Activated T-cell treated with anti-CD3 and anti-CD28 coated beads, Interleukin-2, amount 50 U/mL, for 24 hours (primary cell): ENCODE measurements at regions not wholly inside any gene's neighbourhood (a gene's known extent, or its start where the extent isn't known, plus 50 kb on each side); places are given as distances from the start of the nearest gene placed in this dataset.
"Not testable (repeated sequence)": the region's sequence is repeated elsewhere in the genome, so short reads cannot be mapped to it uniquely, and the experiment has no call there.

Source experiments
- DNase-seq: peaks from one replicate; pipeline ENCODE4 v3.0.0-alpha.2; 2020
- H3K27ac Mint-ChIP-seq: 2 replicates; pipeline ENCODE4 v1.8.0; 2020; ENCODE audit warnings: mild to moderate bottlenecking, mixed read lengths
- H3K27me3 Mint-ChIP-seq: 2 replicates; pipeline ENCODE4 v1.8.0; 2020; ENCODE audit warnings: mixed read lengths
- H3K36me3 Mint-ChIP-seq: 2 replicates; pipeline ENCODE4 v1.8.0; 2020; ENCODE audit warnings: low read depth, mixed read lengths
- H3K4me1 Mint-ChIP-seq: 2 replicates; pipeline ENCODE4 v1.8.0; 2020; ENCODE audit warnings: low read depth, mixed read lengths
- H3K4me3 Mint-ChIP-seq: 2 replicates; pipeline ENCODE4 v1.8.0; 2020; ENCODE audit warnings: mild to moderate bottlenecking, moderate library complexity, mixed read lengths
- H3K9me3 Mint-ChIP-seq: 2 replicates; pipeline ENCODE4 v1.8.0; 2020; ENCODE audit warnings: mixed read lengths

- Mint-ChIP-seq H3K27ac (no peak overlapping the region), H3K27me3 (no peaks in the 10 kb centered on the region)
Measured at GRCh38 chr20:47430862-47431588, 70.7 kb upstream of the NCOA3 start.

GRCh38 chr20:47432834-47433210 is 68.9 kb upstream of the NCOA3 start:
- H3K27ac Mint-ChIP-seq, result no peak overlapping the region
- peaks cover 4% of the 10 kb centered on the region for H3K4me1 Mint-ChIP-seq
- H3K9me3 Mint-ChIP-seq, result peaks cover under 1% of the 10 kb centered on the region
- no peaks in the 10 kb centered on the region for H3K27me3 Mint-ChIP-seq
- no peak overlapping the region for H3K4me3 Mint-ChIP-seq
- no peak for DNase-seq
- peaks cover 2% of the 10 kb centered on the region for H3K36me3 Mint-ChIP-seq

More at GRCh38 chr20:47430862-47431588, 70.7 kb upstream of the NCOA3 start:
- no peak for DNase-seq
- H3K9me3 Mint-ChIP-seq, result peaks cover 10% of the 10 kb centered on the region
- peaks cover 9% of the 10 kb centered on the region for H3K36me3 Mint-ChIP-seq
- no peak overlapping the region for H3K4me3 Mint-ChIP-seq
- H3K4me1 Mint-ChIP-seq, result peaks cover 4% of the 10 kb centered on the region

- H3K27me3 Mint-ChIP-seq, H3K27ac Mint-ChIP-seq, H3K9me3 Mint-ChIP-seq, H3K36me3 Mint-ChIP-seq, DNase-seq, H3K4me3 Mint-ChIP-seq: not testable (repeated sequence)
- peaks cover 11% of the 10 kb centered on the region for H3K4me1 Mint-ChIP-seq
Measured at GRCh38 chr20:47434128-47434779, 67.4 kb upstream of the NCOA3 start.

- Mint-ChIP-seq H3K27me3 (no peaks in the 10 kb centered on the region), H3K27ac (no peak overlapping the region), H3K4me1 (peaks cover 7% of the 10 kb centered on the region), H3K9me3 (no peaks in the 10 kb centered on the region), H3K4me3 (no peak overlapping the region), H3K36me3 (no peaks in the 10 kb centered on the region)
- no peak for DNase-seq
Measured at GRCh38 chr20:47438464-47439381, 63.0 kb upstream of the NCOA3 start.

GRCh38 chr20:47440857-47441773 is 60.6 kb upstream of the NCOA3 start:
- Mint-ChIP-seq H3K27me3 (no peaks in the 10 kb centered on the region), H3K4me1 (peaks cover 7% of the 10 kb centered on the region), H3K36me3 (no peaks in the 10 kb centered on the region), H3K27ac (no peak overlapping the region), H3K9me3 (no peaks in the 10 kb centered on the region), H3K4me3 (no peak overlapping the region)
- no peak for DNase-seq

- DNase-seq, result no peak
- no peak overlapping the region for H3K27ac Mint-ChIP-seq
- no peaks in the 10 kb centered on the region for H3K27me3 Mint-ChIP-seq
- H3K4me3 Mint-ChIP-seq, result no peak overlapping the region
- H3K4me1 Mint-ChIP-seq, result peaks cover 7% of the 10 kb centered on the region
- no peaks in the 10 kb centered on the region for H3K36me3 Mint-ChIP-seq
- no peaks in the 10 kb centered on the region for H3K9me3 Mint-ChIP-seq
Measured at GRCh38 chr20:47441774-47442150, 59.9 kb upstream of the NCOA3 start.

GRCh38 chr20:47443060-47443459 is 58.6 kb upstream of the NCOA3 start:
- H3K27ac Mint-ChIP-seq, DNase-seq, H3K27me3 Mint-ChIP-seq, H3K4me3 Mint-ChIP-seq, H3K36me3 Mint-ChIP-seq, H3K9me3 Mint-ChIP-seq, H3K4me1 Mint-ChIP-seq: not testable (repeated sequence)

- H3K4me3 Mint-ChIP-seq, result no peak overlapping the region
- no peaks in the 10 kb centered on the region for H3K27me3 Mint-ChIP-seq
- H3K9me3 Mint-ChIP-seq, result no peaks in the 10 kb centered on the region
- no peak overlapping the region for H3K27ac Mint-ChIP-seq
- H3K36me3 Mint-ChIP-seq, result no peaks in the 10 kb centered on the region
- H3K4me1 Mint-ChIP-seq, result no peaks in the 10 kb centered on the region
- DNase-seq, result no peak
Measured at GRCh38 chr20:47444584-47444983, 57.1 kb upstream of the NCOA3 start.

- H3K27ac Mint-ChIP-seq, result no peak overlapping the region
- no peaks in the 10 kb centered on the region for H3K27me3 Mint-ChIP-seq
- DNase-seq, result no peak
- H3K4me1 Mint-ChIP-seq, result no peaks in the 10 kb centered on the region
- no peaks in the 10 kb centered on the region for H3K36me3 Mint-ChIP-seq
- H3K9me3 Mint-ChIP-seq, result no peaks in the 10 kb centered on the region
- H3K4me3 Mint-ChIP-seq, result no peak overlapping the region
Measured at GRCh38 chr20:47445291-47445690, 56.4 kb upstream of the NCOA3 start.

- H3K4me3 Mint-ChIP-seq, H3K36me3 Mint-ChIP-seq, H3K27me3 Mint-ChIP-seq, H3K4me1 Mint-ChIP-seq, H3K9me3 Mint-ChIP-seq, H3K27ac Mint-ChIP-seq, DNase-seq: not testable (repeated sequence)
Measured at GRCh38 chr20:47447350-47448296, 54.1 kb upstream of the NCOA3 start.

- Mint-ChIP-seq H3K4me3 (no peak overlapping the region), H3K27ac (no peak overlapping the region), H3K36me3 (no peaks in the 10 kb centered on the region), H3K9me3 (no peaks in the 10 kb centered on the region), H3K4me1 (peaks cover 17% of the 10 kb centered on the region), H3K27me3 (no peaks in the 10 kb centered on the region)
- no peak for DNase-seq
Measured at GRCh38 chr20:47448429-47448828, 53.3 kb upstream of the NCOA3 start.

- H3K4me1 Mint-ChIP-seq, result peaks cover 43% of the 10 kb centered on the region
Measured at GRCh38 chr20:47451602-47451904, 50.1 kb upstream of the NCOA3 start.

More at GRCh38 chr20:47451602-47451904, 50.1 kb upstream of the NCOA3 start:
- no peak overlapping the region for H3K4me3 Mint-ChIP-seq
- no peaks in the 10 kb centered on the region for H3K9me3 Mint-ChIP-seq
- no peaks in the 10 kb centered on the region for H3K36me3 Mint-ChIP-seq
- DNase-seq, result no peak
- no peak overlapping the region for H3K27ac Mint-ChIP-seq
- no peaks in the 10 kb centered on the region for H3K27me3 Mint-ChIP-seq
